Esophagus muscularis mucosa (tissue), 4 donors: ENCODE measurements at regions not wholly inside any gene's neighbourhood (a gene's known extent, or its start where the extent isn't known, plus 50 kb on each side); places are given as distances from the start of the nearest gene placed in this dataset.

Source experiments
- DNase-seq: peaks from one replicate; pipeline ENCODE4 v3.0.0-alpha.2; 2017; ENCODE audit errors: extremely low spot score
- H3K27ac ChIP-seq, 4 donors: fragments of 200-600 bp; sonication (generic); replicated peaks in 1 of 4; 1 replicate in 3 of 4; 2 replicates in 1 of 4; pipeline ENCODE4 v1.5.1; 2016 to 2019; ENCODE audit warnings: mild to moderate bottlenecking in 1 of 4
- H3K27me3 ChIP-seq, 4 donors: fragments of 200-600 bp; sonication (generic); one replicate each; pipeline versions ENCODE4 v1.5.1 to v1.6.0; 2016 to 2019
- H3K36me3 ChIP-seq, 4 donors: fragments of 200-600 bp; sonication (generic); one replicate each; pipeline ENCODE4 v1.5.1; 2016 to 2019
- H3K4me1 ChIP-seq, 4 donors: fragments of 200-600 bp; sonication (generic); one replicate each; pipeline ENCODE4 v1.5.1; 2016 to 2019
- H3K4me3 ChIP-seq, 4 donors: fragments of 200-600 bp; sonication (generic); 1 replicate in 2 of 4; 2 replicates in 2 of 4; pipeline ENCODE4 v1.5.1; 2016 to 2019; ENCODE audit warnings: mild to moderate bottlenecking in 4 of 4, moderate library complexity in 1 of 4
- H3K9me3 ChIP-seq, 4 donors: fragments of 200-600 bp; sonication (generic); 1 replicate in 3 of 4; 2 replicates in 1 of 4; pipeline ENCODE4 v1.5.1; 2016 to 2019
- CTCF ChIP-seq, 3 experiments: fragments of 200-600 bp in 2 of 3; fragments of 450-650 bp in 1 of 3; sonication (generic) in 2 of 3; IDR thresholded peaks; one replicate each; pipeline ENCODE4 v1.5.1; 2017 to 2019; ENCODE audit warnings: antibody characterized with exemption in 3 of 3, mild to moderate bottlenecking in 2 of 3, moderate library complexity in 1 of 3
- EP300 ChIP-seq: sonication (generic); formaldehyde crosslinking; IDR thresholded peaks from one replicate; pipeline ENCODE4 v1.6.1; 2017; ENCODE audit warnings: antibody characterized with exemption
- POLR2A ChIP-seq: fragments of 450-650 bp; IDR thresholded peaks from one replicate; pipeline ENCODE4 v1.6.1; 2017; ENCODE audit warnings: antibody characterized with exemption, moderate library complexity, mild to moderate bottlenecking, low read depth
- POLR2AphosphoS5 ChIP-seq, 2 donors: sonication (generic); formaldehyde crosslinking; IDR thresholded peaks; one replicate each; pipeline ENCODE4 v1.6.1; 2017; ENCODE audit warnings: antibody characterized with exemption in 2 of 2
- WGBS: methylation state at CpG from one replicate; pipeline ENCODE4 v1.1.5; 2018; 5-methylcytosine and 5-hydroxymethylcytosine counted together
- intact Hi-C: fragments of 100-400 bp; cut with DNase I; formaldehyde crosslinking; loops from one replicate; pipeline ENCODE4 v1.15.1; 2023

DNA sequence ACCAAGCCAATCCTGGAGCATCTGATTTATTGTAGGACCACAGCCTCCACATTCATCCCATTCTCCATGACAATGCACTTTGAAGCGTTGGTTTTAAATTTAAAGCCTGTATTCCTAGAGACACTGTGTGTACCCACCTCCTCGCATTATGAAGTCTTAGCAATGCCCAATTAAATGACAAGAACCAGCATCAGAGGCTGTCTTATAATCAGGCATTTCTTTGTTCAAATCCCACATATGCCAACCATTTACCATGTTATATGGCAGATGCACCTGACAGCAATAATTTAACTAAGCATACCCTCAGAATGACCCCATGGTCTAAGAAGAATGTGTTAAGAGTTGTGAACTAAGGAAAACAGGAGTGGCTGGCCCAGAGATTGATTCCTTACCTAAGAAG, 188.2 kb downstream of the IPMK start:
- intact Hi-C loops: no loop called here
- H3K27me3 ChIP-seq: no peaks in the 10 kb centered on the region
- H3K27ac ChIP-seq: no peak overlapping the region
- H3K9me3 ChIP-seq: no peaks in the 10 kb centered on the region
- H3K36me3 ChIP-seq: no peaks in the 10 kb centered on the region
- DNase-seq: no peak
- TF ChIP-seq POLR2AphosphoS5 (IDR thresholded peaks at IDR 0.05) (no peak), EP300 (no peak), CTCF (IDR thresholded peaks at IDR 0.05) (no peak), POLR2A (no peak)
- WGBS: 94% methylated on average over 2 of the region's 2 CpGs
- H3K4me1 ChIP-seq: no peaks in the 10 kb centered on the region
- H3K4me3 ChIP-seq: no peak overlapping the region

GRCh38 chr10:58072634-58073033, 195.1 kb downstream of the IPMK start:
- Histone ChIP-seq H3K36me3 (no peaks in the 10 kb centered on the region), H3K4me3 (no peak overlapping the region), H3K27ac (no peak overlapping the region), H3K27me3 (no peaks in the 10 kb centered on the region), H3K4me1 (no peaks in the 10 kb centered on the region), H3K9me3 (no peaks in the 10 kb centered on the region)
- no peak for TF ChIP-seq POLR2A
- no peak for TF ChIP-seq POLR2AphosphoS5 (IDR thresholded peaks at IDR 0.05)
- TF ChIP-seq EP300: no peak
- TF ChIP-seq CTCF (IDR thresholded peaks at IDR 0.05): no peak
- 81% methylated on average over 3 of the region's 3 CpGs for WGBS
- no peak for DNase-seq
- intact Hi-C loops: no loop called here

- H3K9me3 ChIP-seq: no peaks in the 10 kb centered on the region
- no peaks in the 10 kb centered on the region for H3K4me1 ChIP-seq
- no peaks in the 10 kb centered on the region for H3K27me3 ChIP-seq
- intact Hi-C loops: no loop called here
- H3K27ac ChIP-seq: no peak overlapping the region
- no peaks in the 10 kb centered on the region for H3K36me3 ChIP-seq
- no peak overlapping the region for H3K4me3 ChIP-seq
- no peak for TF ChIP-seq CTCF (IDR thresholded peaks at IDR 0.05)
- TF ChIP-seq POLR2A: no peak
- TF ChIP-seq EP300: no peak
- no peak for TF ChIP-seq POLR2AphosphoS5 (IDR thresholded peaks at IDR 0.05)
- no peak for DNase-seq
- WGBS: 80% methylated on average over 6 of the region's 6 CpGs
These were observed 196.7 kb downstream of the IPMK start for GRCh38 chr10:58070956-58071355.

DNA sequence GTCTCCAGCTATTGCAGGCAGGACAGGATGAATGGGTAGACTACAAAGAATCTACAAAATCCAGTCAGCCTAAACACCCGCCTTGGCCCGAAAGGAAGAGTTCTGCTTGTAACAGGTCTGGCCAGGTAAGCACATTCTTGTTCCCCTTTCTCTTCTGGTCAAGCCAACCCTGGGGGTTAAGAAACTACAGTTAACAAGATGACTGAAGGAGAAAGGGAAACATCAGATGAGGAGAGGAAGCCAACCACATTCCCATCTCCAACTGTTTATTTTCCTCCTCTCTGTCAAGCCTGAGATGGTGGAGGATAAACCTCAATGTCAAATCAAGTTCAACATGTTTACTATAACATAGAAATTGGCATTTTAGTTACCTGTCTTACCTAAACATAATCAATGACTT, 198.9 kb downstream of the IPMK start:
- no peak for TF ChIP-seq POLR2A
- Histone ChIP-seq H3K36me3 (no peaks in the 10 kb centered on the region), H3K9me3 (no peaks in the 10 kb centered on the region), H3K4me1 (no peaks in the 10 kb centered on the region), H3K27me3 (no peaks in the 10 kb centered on the region), H3K4me3 (no peak overlapping the region), H3K27ac (no peak overlapping the region)
- intact Hi-C loops: no loop called here
- 97% methylated on average over 2 of the region's 2 CpGs for WGBS
- DNase-seq: no peak

DNA sequence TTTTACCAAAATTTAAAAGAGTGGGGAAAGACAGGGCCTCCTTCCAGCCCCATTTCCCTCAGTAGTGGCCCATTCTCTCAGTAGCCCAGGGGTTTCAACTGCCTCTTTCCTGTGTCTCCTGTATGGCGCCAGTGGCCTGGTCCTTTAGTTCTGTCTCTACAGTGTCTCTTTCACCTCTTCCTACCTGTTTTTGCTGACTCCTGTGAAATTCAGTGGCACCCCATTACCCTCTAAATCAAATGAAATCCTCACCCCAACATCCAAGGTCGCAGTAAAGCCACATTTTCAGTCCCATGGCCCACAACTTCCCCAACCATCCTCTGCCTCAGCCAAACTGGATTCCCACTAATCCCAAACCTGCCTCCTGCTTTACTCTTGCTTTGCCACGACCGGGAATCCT, 200.7 kb downstream of the IPMK start:
- H3K27me3 ChIP-seq: peaks cover 0 to 6% (median 0%) of the 10 kb centered on the region in 4 donors
- H3K4me1 ChIP-seq: no peaks in the 10 kb centered on the region
- H3K27ac ChIP-seq: no peak overlapping the region
- H3K36me3 ChIP-seq: no peaks in the 10 kb centered on the region
- TF ChIP-seq CTCF (IDR thresholded peaks at IDR 0.05) (no peak), POLR2A (no peak), EP300 (no peak), POLR2AphosphoS5 (IDR thresholded peaks at IDR 0.05) (no peak)
- intact Hi-C loops: no loop called here
- H3K4me3 ChIP-seq: no peak overlapping the region
- H3K9me3 ChIP-seq: no peaks in the 10 kb centered on the region
- WGBS: 82% methylated on average over 3 of the region's 4 CpGs
- DNase-seq: no peak
